Endothelial cell (in vitro differentiated cells): ENCODE measurements at regions not wholly inside any gene's neighbourhood (a gene's known extent, or its start where the extent isn't known, plus 50 kb on each side); places are given as distances from the start of the nearest gene placed in this dataset.

Experiments
- DNase-seq: peaks from one replicate; pipeline ENCODE4 v3.0.0; 2021; ENCODE audit warnings: low spot score
- H3K27ac Mint-ChIP-seq: one replicate; pipeline ENCODE4 v1.8.0; 2021; ENCODE audit warnings: mixed read lengths, inconsistent platforms; ENCODE audit not compliant: unreplicated experiment
- H3K27me3 Mint-ChIP-seq: one replicate; pipeline ENCODE4 v1.8.0; 2021; ENCODE audit warnings: mild to moderate bottlenecking, moderate library complexity, mixed read lengths, inconsistent platforms; ENCODE audit not compliant: unreplicated experiment
- H3K36me3 Mint-ChIP-seq: one replicate; pipeline ENCODE4 v1.8.0; 2021; ENCODE audit warnings: mild to moderate bottlenecking, low read depth, mixed read lengths, inconsistent platforms; ENCODE audit not compliant: unreplicated experiment
- H3K4me1 Mint-ChIP-seq: one replicate; pipeline ENCODE4 v1.8.0; 2021; ENCODE audit warnings: mild to moderate bottlenecking, mixed read lengths, inconsistent platforms; ENCODE audit not compliant: unreplicated experiment
- H3K4me3 Mint-ChIP-seq: one replicate; pipeline ENCODE4 v1.8.0; 2021; ENCODE audit warnings: mild to moderate bottlenecking, mixed read lengths, inconsistent platforms; ENCODE audit not compliant: unreplicated experiment
- H3K9me3 Mint-ChIP-seq: one replicate; pipeline ENCODE4 v1.8.0; 2021; ENCODE audit warnings: mixed read lengths, inconsistent platforms; ENCODE audit not compliant: unreplicated experiment
- CTCF ChIP-seq: fragments of 200-600 bp; sonication (generic); IDR thresholded peaks from one replicate; pipeline ENCODE4 v1.5.0; 2021; ENCODE audit warnings: antibody characterized with exemption; ENCODE audit not compliant: unreplicated experiment

DNA sequence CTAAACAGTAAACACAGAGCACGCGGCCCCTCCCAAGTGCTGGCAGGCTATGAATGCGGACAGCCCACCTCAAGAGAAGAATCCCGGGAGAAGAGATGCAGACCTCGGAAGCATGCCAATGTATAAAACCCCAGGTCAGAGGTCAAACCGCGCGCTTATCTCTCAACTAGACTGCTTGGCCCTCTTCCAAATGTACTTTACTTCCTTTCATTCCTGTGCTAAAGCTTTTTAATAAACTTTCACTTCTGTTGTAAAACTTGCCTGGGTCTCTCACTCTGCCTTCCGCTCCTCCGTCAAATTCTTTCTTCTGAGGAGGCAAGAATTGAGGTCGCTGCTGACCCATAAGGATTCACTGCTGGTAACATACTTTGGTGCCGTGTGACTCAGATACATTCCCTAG lies 216.0 kb downstream of the S1PR1 start:
- H3K27me3 Mint-ChIP-seq, result no peaks in the 10 kb centered on the region
- no peak overlapping the region for H3K27ac Mint-ChIP-seq

GRCh38 chr1:101453844-101454243 lies 217.0 kb downstream of the S1PR1 start:
- H3K27ac Mint-ChIP-seq, result no peak overlapping the region
- no peak overlapping the region for H3K4me3 Mint-ChIP-seq
- no peak for DNase-seq
- H3K36me3 Mint-ChIP-seq, result no peaks in the 10 kb centered on the region
- no peaks in the 10 kb centered on the region for H3K27me3 Mint-ChIP-seq
- no peak for TF ChIP-seq CTCF
- peaks cover 8% of the 10 kb centered on the region for H3K4me1 Mint-ChIP-seq
- H3K9me3 Mint-ChIP-seq, result no peaks in the 10 kb centered on the region

More for the DNA sequence above, 216.0 kb downstream of the S1PR1 start:
- Mint-ChIP-seq H3K9me3 (no peaks in the 10 kb centered on the region), H3K36me3 (no peaks in the 10 kb centered on the region), H3K4me3 (no peak overlapping the region), H3K4me1 (peaks cover 8% of the 10 kb centered on the region)
- no peak for TF ChIP-seq CTCF
- DNase-seq, result no peak

- TF ChIP-seq CTCF, result no peak
- H3K27me3 Mint-ChIP-seq, result no peaks in the 10 kb centered on the region
- H3K9me3 Mint-ChIP-seq, result no peaks in the 10 kb centered on the region
- H3K36me3 Mint-ChIP-seq, result no peaks in the 10 kb centered on the region
- no peak overlapping the region for H3K4me3 Mint-ChIP-seq
- DNase-seq, result no peak
- no peak overlapping the region for H3K27ac Mint-ChIP-seq
- peaks cover 8% of the 10 kb centered on the region for H3K4me1 Mint-ChIP-seq
These were observed 218.3 kb downstream of the S1PR1 start for GRCh38 chr1:101455166-101455565.

- Mint-ChIP-seq H3K9me3 (no peaks in the 10 kb centered on the region), H3K4me3 (no peak overlapping the region), H3K36me3 (no peaks in the 10 kb centered on the region), H3K4me1 (no peaks in the 10 kb centered on the region), H3K27me3 (no peaks in the 10 kb centered on the region), H3K27ac (no peak overlapping the region)
- no peak for DNase-seq
- TF ChIP-seq CTCF, result no peak
These were observed 223.9 kb downstream of the S1PR1 start for GRCh38 chr1:101460739-101461138.

DNA sequence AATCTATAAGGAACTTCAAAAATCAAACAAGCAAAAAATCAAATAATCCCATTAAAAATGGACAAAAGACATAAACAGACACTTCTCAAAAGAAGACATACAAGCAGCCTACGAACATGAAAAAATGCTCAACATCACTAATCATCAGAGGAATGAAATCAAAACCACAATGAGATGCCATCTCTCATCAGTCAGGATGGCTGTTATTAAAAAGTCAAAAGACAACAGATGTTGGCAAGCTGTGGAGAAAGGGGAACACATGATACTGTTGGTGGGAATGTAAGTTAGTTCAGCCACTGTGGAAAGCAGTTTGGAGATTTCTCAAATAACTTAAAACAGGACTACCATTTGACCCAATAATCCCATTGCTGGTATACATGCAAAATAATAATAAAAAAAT lies 226.4 kb downstream of the S1PR1 start:
- no peaks in the 10 kb centered on the region for H3K9me3 Mint-ChIP-seq
- H3K27me3 Mint-ChIP-seq, result no peaks in the 10 kb centered on the region
- no peak for DNase-seq
- H3K4me1 Mint-ChIP-seq, result no peaks in the 10 kb centered on the region
- H3K27ac Mint-ChIP-seq, result no peak overlapping the region
- H3K36me3 Mint-ChIP-seq, result no peaks in the 10 kb centered on the region
- no peak for TF ChIP-seq CTCF
- H3K4me3 Mint-ChIP-seq, result no peak overlapping the region
